ENCODE measurements at regions not wholly inside any gene's neighbourhood (a gene's known extent, or its start where the extent isn't known, plus 50 kb on each side); places are given as distances from the start of the nearest gene placed in this dataset.

GRCh38 chr18:70462078-70462439, 173.2 kb downstream of the SOCS6 start:
- no peak for TF ChIP-seq EZH2 (IDR thresholded peaks at IDR 0.05; ENCODE audit: borderline replicate concordance, low read length)
- TF ChIP-seq CTCF (conservative IDR thresholded peaks at IDR 0.05 in 1 of 2, IDR thresholded peaks at IDR 0.05 in 1 of 2; ENCODE audit: extremely low read depth in 1 of 2, insufficient read depth in 1 of 2, low read depth in 1 of 2, low read length in 2 of 2) = no peak

Data from mammary epithelial cell (primary cell).